ENCODE measurements at regions not wholly inside any gene's neighbourhood (a gene's known extent, or its start where the extent isn't known, plus 50 kb on each side); places are given as distances from the start of the nearest gene placed in this dataset.

- Histone ChIP-seq H3K36me3 (ENCODE audit: insufficient read depth, low read length) (no peaks in the 10 kb centered on the region), H3K4me3 (ENCODE audit: low read length) (no peak overlapping the region), H3K27me3 (ENCODE audit: control insufficient read depth, insufficient read depth, low read length) (no peaks in the 10 kb centered on the region), H3K9ac (ENCODE audit: low read depth, low read length) (no peak overlapping the region), H3K4me1 (ENCODE audit: control insufficient read depth, insufficient read depth, low read length) (no peaks in the 10 kb centered on the region), H3K9me3 (replicated peaks; ENCODE audit: low read length) (no peaks in the 10 kb centered on the region), H3K4me2 (ENCODE audit: low read length) (no peak overlapping the region)
Observed at GRCh38 chr2:8099267-8099582, 582.6 kb upstream of the ID2 start.

GRCh38 chr2:8101614-8102277 is 580.1 kb upstream of the ID2 start:
- Histone ChIP-seq H3K4me2 (ENCODE audit: low read length) (no peak overlapping the region), H3K27me3 (ENCODE audit: control insufficient read depth, insufficient read depth, low read length) (no peaks in the 10 kb centered on the region), H3K9ac (ENCODE audit: low read depth, low read length) (no peak overlapping the region), H3K4me3 (ENCODE audit: low read length) (no peak overlapping the region), H3K9me3 (replicated peaks; ENCODE audit: low read length) (no peaks in the 10 kb centered on the region), H3K4me1 (ENCODE audit: control insufficient read depth, insufficient read depth, low read length) (no peaks in the 10 kb centered on the region), H3K36me3 (ENCODE audit: insufficient read depth, low read length) (no peaks in the 10 kb centered on the region)

GRCh38 chr2:8102470-8102869 is 579.4 kb upstream of the ID2 start:
- no peak overlapping the region for H3K9ac ChIP-seq (ENCODE audit: low read depth, low read length)
- H3K36me3 ChIP-seq (ENCODE audit: insufficient read depth, low read length), result no peaks in the 10 kb centered on the region
- H3K9me3 ChIP-seq (replicated peaks; ENCODE audit: low read length), result no peaks in the 10 kb centered on the region
- H3K27me3 ChIP-seq (ENCODE audit: control insufficient read depth, insufficient read depth, low read length), result no peaks in the 10 kb centered on the region
- H3K4me3 ChIP-seq (ENCODE audit: low read length), result no peak overlapping the region
- no peaks in the 10 kb centered on the region for H3K4me1 ChIP-seq (ENCODE audit: control insufficient read depth, insufficient read depth, low read length)
- no peak overlapping the region for H3K4me2 ChIP-seq (ENCODE audit: low read length)

- H3K36me3 ChIP-seq (ENCODE audit: insufficient read depth, low read length), result no peaks in the 10 kb centered on the region
- no peak overlapping the region for H3K9ac ChIP-seq (ENCODE audit: low read depth, low read length)
- H3K27me3 ChIP-seq (ENCODE audit: control insufficient read depth, insufficient read depth, low read length), result no peaks in the 10 kb centered on the region
- no peak overlapping the region for H3K4me2 ChIP-seq (ENCODE audit: low read length)
- H3K9me3 ChIP-seq (replicated peaks; ENCODE audit: low read length), result no peaks in the 10 kb centered on the region
- no peaks in the 10 kb centered on the region for H3K4me1 ChIP-seq (ENCODE audit: control insufficient read depth, insufficient read depth, low read length)
- H3K4me3 ChIP-seq (ENCODE audit: low read length), result no peak overlapping the region
Observed at GRCh38 chr2:8103085-8103708, 578.7 kb upstream of the ID2 start.

- no peak overlapping the region for H3K9ac ChIP-seq (ENCODE audit: low read depth, low read length)
- H3K4me2 ChIP-seq (ENCODE audit: low read length), result no peak overlapping the region
- H3K4me1 ChIP-seq (ENCODE audit: control insufficient read depth, insufficient read depth, low read length), result no peaks in the 10 kb centered on the region
- H3K4me3 ChIP-seq (ENCODE audit: low read length), result no peak overlapping the region
- H3K27me3 ChIP-seq (ENCODE audit: control insufficient read depth, insufficient read depth, low read length), result no peaks in the 10 kb centered on the region
- no peaks in the 10 kb centered on the region for H3K9me3 ChIP-seq (replicated peaks; ENCODE audit: low read length)
- H3K36me3 ChIP-seq (ENCODE audit: insufficient read depth, low read length), result no peaks in the 10 kb centered on the region
Observed at GRCh38 chr2:8107150-8107549, 574.7 kb upstream of the ID2 start.

GRCh38 chr2:8107621-8108378 is 574.1 kb upstream of the ID2 start:
- Histone ChIP-seq H3K4me2 (ENCODE audit: low read length) (no peak overlapping the region), H3K4me1 (ENCODE audit: control insufficient read depth, insufficient read depth, low read length) (no peaks in the 10 kb centered on the region), H3K9ac (ENCODE audit: low read depth, low read length) (no peak overlapping the region), H3K27me3 (ENCODE audit: control insufficient read depth, insufficient read depth, low read length) (no peaks in the 10 kb centered on the region), H3K4me3 (ENCODE audit: low read length) (no peak overlapping the region), H3K36me3 (ENCODE audit: insufficient read depth, low read length) (no peaks in the 10 kb centered on the region), H3K9me3 (replicated peaks; ENCODE audit: low read length) (no peaks in the 10 kb centered on the region)

- Histone ChIP-seq H3K4me3 (ENCODE audit: low read length) (no peak overlapping the region), H3K9me3 (replicated peaks; ENCODE audit: low read length) (no peaks in the 10 kb centered on the region), H3K9ac (ENCODE audit: low read depth, low read length) (no peak overlapping the region), H3K4me2 (ENCODE audit: low read length) (no peak overlapping the region), H3K27me3 (ENCODE audit: control insufficient read depth, insufficient read depth, low read length) (no peaks in the 10 kb centered on the region), H3K36me3 (ENCODE audit: insufficient read depth, low read length) (no peaks in the 10 kb centered on the region), H3K4me1 (ENCODE audit: control insufficient read depth, insufficient read depth, low read length) (no peaks in the 10 kb centered on the region)
Observed at GRCh38 chr2:8110716-8111115, 571.1 kb upstream of the ID2 start.

- Histone ChIP-seq H3K9me3 (replicated peaks; ENCODE audit: low read length) (no peaks in the 10 kb centered on the region), H3K4me2 (ENCODE audit: low read length) (no peak overlapping the region), H3K9ac (ENCODE audit: low read depth, low read length) (no peak overlapping the region), H3K36me3 (ENCODE audit: insufficient read depth, low read length) (no peaks in the 10 kb centered on the region), H3K4me3 (ENCODE audit: low read length) (no peak overlapping the region), H3K27me3 (ENCODE audit: control insufficient read depth, insufficient read depth, low read length) (no peaks in the 10 kb centered on the region), H3K4me1 (ENCODE audit: control insufficient read depth, insufficient read depth, low read length) (no peaks in the 10 kb centered on the region)
Observed at GRCh38 chr2:8111193-8111592, 570.7 kb upstream of the ID2 start.

- no peak overlapping the region for H3K4me2 ChIP-seq (ENCODE audit: low read length)
- H3K9ac ChIP-seq (ENCODE audit: low read depth, low read length), result no peak overlapping the region
- H3K9me3 ChIP-seq (replicated peaks; ENCODE audit: low read length), result no peaks in the 10 kb centered on the region
- H3K4me1 ChIP-seq (ENCODE audit: control insufficient read depth, insufficient read depth, low read length), result peaks cover 9% of the 10 kb centered on the region
- H3K36me3 ChIP-seq (ENCODE audit: insufficient read depth, low read length), result no peaks in the 10 kb centered on the region
- no peaks in the 10 kb centered on the region for H3K27me3 ChIP-seq (ENCODE audit: control insufficient read depth, insufficient read depth, low read length)
- H3K4me3 ChIP-seq (ENCODE audit: low read length), result no peak overlapping the region
Observed at GRCh38 chr2:8115456-8115855, 566.4 kb upstream of the ID2 start.

- Histone ChIP-seq H3K4me2 (ENCODE audit: low read length) (no peak overlapping the region), H3K9me3 (replicated peaks; ENCODE audit: low read length) (no peaks in the 10 kb centered on the region), H3K36me3 (ENCODE audit: insufficient read depth, low read length) (no peaks in the 10 kb centered on the region), H3K27me3 (ENCODE audit: control insufficient read depth, insufficient read depth, low read length) (no peaks in the 10 kb centered on the region), H3K9ac (ENCODE audit: low read depth, low read length) (no peak overlapping the region), H3K4me1 (ENCODE audit: control insufficient read depth, insufficient read depth, low read length) (peaks cover 15% of the 10 kb centered on the region), H3K4me3 (ENCODE audit: low read length) (no peak overlapping the region)
Observed at GRCh38 chr2:8115966-8116365, 565.9 kb upstream of the ID2 start.

GRCh38 chr2:8116661-8117060 is 565.2 kb upstream of the ID2 start:
- no peak overlapping the region for H3K4me2 ChIP-seq (ENCODE audit: low read length)
- no peaks in the 10 kb centered on the region for H3K27me3 ChIP-seq (ENCODE audit: control insufficient read depth, insufficient read depth, low read length)
- no peaks in the 10 kb centered on the region for H3K9me3 ChIP-seq (replicated peaks; ENCODE audit: low read length)
- H3K4me3 ChIP-seq (ENCODE audit: low read length), result no peak overlapping the region
- H3K36me3 ChIP-seq (ENCODE audit: insufficient read depth, low read length), result no peaks in the 10 kb centered on the region
- H3K4me1 ChIP-seq (ENCODE audit: control insufficient read depth, insufficient read depth, low read length), result peaks cover 22% of the 10 kb centered on the region
- H3K9ac ChIP-seq (ENCODE audit: low read depth, low read length), result no peak overlapping the region

All from skeletal muscle satellite cell (primary cell).